ENCODE measurements at regions not wholly inside any gene's neighbourhood (a gene's known extent, or its start where the extent isn't known, plus 50 kb on each side); places are given as distances from the start of the nearest gene placed in this dataset.
"Not testable (repeated sequence)": the region's sequence is repeated elsewhere in the genome, so short reads cannot be mapped to it uniquely, and the experiment has no call there.

- TF ChIP-seq EP300 (IDR thresholded peaks at IDR 0.05), result no peak
- TF ChIP-seq POLR2A (IDR thresholded peaks at IDR 0.05), result no peak
- TF ChIP-seq, protein P1, sequence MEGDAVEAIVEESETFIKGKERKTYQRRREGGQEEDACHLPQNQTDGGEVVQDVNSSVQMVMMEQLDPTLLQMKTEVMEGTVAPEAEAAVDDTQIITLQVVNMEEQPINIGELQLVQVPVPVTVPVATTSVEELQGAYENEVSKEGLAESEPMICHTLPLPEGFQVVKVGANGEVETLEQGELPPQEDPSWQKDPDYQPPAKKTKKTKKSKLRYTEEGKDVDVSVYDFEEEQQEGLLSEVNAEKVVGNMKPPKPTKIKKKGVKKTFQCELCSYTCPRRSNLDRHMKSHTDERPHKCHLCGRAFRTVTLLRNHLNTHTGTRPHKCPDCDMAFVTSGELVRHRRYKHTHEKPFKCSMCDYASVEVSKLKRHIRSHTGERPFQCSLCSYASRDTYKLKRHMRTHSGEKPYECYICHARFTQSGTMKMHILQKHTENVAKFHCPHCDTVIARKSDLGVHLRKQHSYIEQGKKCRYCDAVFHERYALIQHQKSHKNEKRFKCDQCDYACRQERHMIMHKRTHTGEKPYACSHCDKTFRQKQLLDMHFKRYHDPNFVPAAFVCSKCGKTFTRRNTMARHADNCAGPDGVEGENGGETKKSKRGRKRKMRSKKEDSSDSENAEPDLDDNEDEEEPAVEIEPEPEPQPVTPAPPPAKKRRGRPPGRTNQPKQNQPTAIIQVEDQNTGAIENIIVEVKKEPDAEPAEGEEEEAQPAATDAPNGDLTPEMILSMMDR (IDR thresholded peaks at IDR 0.05), result no peak
- WGBS, 2 donors (ENCODE audit: low coverage in 1 of 2), result 36 to 67% methylated on average over 2 to 3 of the region's 4 CpGs
- Histone ChIP-seq H3K4me1 (no peaks in the 10 kb centered on the region), H3K36me3 (no peaks in the 10 kb centered on the region), H3K27ac (no peak overlapping the region), H3K4me3 (no peak overlapping the region), H3K27me3 (no peaks in the 10 kb centered on the region), H3K9me3 (no peaks in the 10 kb centered on the region)
- ATAC-seq, result no peak
Observed at GRCh38 chrX:51215266-51215665, 117.4 kb upstream of the NUDT10 start.

DNA sequence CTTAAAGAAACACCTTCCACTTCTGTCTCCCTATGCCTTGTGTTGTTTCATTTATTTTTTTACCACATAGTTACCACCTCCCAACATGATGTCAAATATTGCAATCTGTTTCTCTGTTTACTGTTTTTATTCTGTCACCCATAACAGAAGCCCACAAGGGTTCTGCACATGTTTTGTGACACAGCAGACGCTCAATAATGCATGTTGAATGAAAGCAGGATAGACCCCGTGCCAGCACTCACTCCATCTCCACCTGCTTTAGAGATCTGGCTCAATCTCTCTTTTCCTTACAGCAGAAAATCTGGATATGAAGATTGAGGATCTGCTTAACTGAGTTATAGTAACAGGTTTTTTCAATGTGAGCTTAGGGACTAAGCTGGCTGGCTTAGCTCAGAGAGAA is 116.8 kb upstream of the NUDT10 start:
- no peaks in the 10 kb centered on the region for H3K9me3 ChIP-seq
- no peaks in the 10 kb centered on the region for H3K27me3 ChIP-seq
- no peak overlapping the region for H3K27ac ChIP-seq
- ATAC-seq, result no peak
- H3K4me3 ChIP-seq, result no peak overlapping the region
- TF ChIP-seq, protein P1 (IDR thresholded peaks at IDR 0.05), result no peak
- TF ChIP-seq POLR2AphosphoS5 (IDR thresholded peaks at IDR 0.05) (no peak), EP300 (IDR thresholded peaks at IDR 0.05) (no peak), POLR2A (IDR thresholded peaks at IDR 0.05) (no peak)
- no peaks in the 10 kb centered on the region for H3K4me1 ChIP-seq
- no peaks in the 10 kb centered on the region for H3K36me3 ChIP-seq
- WGBS, 2 donors (ENCODE audit: low coverage in 1 of 2), result 63% methylated on average over 2 of the region's 2 CpGs; no CpG with 5 or more reads in 1 of the 2 donors

DNA sequence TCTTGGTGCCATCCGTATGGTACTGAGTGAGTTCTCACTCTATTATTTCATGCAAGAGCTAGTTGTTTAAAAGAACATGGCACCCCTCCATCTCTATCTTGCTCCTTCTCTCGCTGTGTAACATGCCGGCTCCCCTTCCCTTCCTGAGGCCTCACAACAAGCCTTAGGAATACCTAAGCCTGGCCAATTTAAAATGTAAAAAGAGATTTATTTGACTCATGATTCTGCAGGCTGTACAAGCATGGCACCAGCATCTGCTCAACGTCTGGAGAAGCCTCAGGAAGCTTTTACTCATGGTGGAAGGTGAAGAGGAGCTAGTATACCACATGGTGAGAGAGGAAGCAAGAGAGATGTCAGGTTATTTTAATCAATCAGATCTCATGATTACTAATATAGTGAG is 90.4 kb upstream of the NUDT10 start:
- Histone ChIP-seq H3K4me1 (no peaks in the 10 kb centered on the region), H3K27me3 (no peaks in the 10 kb centered on the region), H3K4me3 (no peak overlapping the region), H3K9me3 (no peaks in the 10 kb centered on the region), H3K27ac (no peak overlapping the region), H3K36me3 (no peaks in the 10 kb centered on the region)
- ATAC-seq, result no peak
- WGBS, 2 donors (ENCODE audit: low coverage in 1 of 2), result 88% methylated on average over 1 of the region's 4 CpGs; no CpG with 5 or more reads in 1 of the 2 donors
- TF ChIP-seq POLR2A (IDR thresholded peaks at IDR 0.05), result no peak
- TF ChIP-seq EP300 (IDR thresholded peaks at IDR 0.05), result no peak

DNA sequence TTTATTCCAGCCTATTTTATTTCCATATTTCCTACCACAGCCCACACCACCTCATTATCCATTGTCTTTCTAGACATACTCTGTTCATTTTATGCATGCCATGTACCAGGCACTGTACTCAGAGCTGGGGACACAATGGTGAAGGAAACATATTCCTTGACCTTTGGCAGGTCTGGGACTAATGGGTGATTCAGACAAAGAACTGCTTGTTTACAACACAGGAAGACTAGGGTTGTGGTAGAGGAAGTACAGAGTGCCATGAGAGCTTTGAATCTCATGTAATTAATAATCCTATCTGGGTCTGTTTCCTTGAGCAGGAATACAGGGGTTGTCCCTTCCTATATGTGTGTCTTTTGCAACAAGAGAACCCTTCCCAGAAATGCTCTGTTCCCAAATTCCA is 75.1 kb upstream of the NUDT10 start:
- no peak for ATAC-seq

GRCh38 chrX:51262271-51262670 is 70.4 kb upstream of the NUDT10 start:
- WGBS, 2 donors (ENCODE audit: low coverage in 1 of 2), result no CpG with 5 or more reads among the region's 13 CpGs
- not testable (repeated sequence) for H3K4me3 ChIP-seq, H3K27ac ChIP-seq, H3K27me3 ChIP-seq, H3K9me3 ChIP-seq, H3K36me3 ChIP-seq, ATAC-seq, H3K4me1 ChIP-seq

More for the DNA sequence above, 75.1 kb upstream of the NUDT10 start:
- no peak overlapping the region for H3K27ac ChIP-seq
- H3K9me3 ChIP-seq, result no peaks in the 10 kb centered on the region
- no peaks in the 10 kb centered on the region for H3K27me3 ChIP-seq
- no peak overlapping the region for H3K4me3 ChIP-seq
- H3K36me3 ChIP-seq, result no peaks in the 10 kb centered on the region
- TF ChIP-seq POLR2AphosphoS5 (IDR thresholded peaks at IDR 0.05) (no peak), POLR2A (IDR thresholded peaks at IDR 0.05) (no peak), EP300 (IDR thresholded peaks at IDR 0.05) (no peak)
- TF ChIP-seq, protein P1 (IDR thresholded peaks at IDR 0.05), result no peak
- H3K4me1 ChIP-seq, result no peaks in the 10 kb centered on the region

DNA sequence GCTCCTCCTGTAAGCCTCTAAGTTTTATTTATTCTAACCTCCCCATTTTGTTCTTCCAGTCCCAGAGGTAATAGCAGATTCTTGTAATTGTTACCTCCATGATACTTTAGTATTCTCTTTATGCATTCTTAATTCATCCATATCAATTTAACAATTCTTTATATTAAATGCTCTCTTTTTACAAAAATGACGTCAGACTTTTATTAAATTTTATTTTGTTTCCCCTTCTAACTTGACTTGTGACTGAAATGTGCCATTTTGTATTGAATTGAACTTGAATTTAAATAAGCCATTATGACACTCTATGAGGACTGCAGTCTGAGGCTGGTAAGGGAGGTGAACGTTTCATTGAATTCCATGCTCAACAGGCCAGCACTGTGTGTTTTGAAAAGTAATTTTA is 60.0 kb upstream of the NUDT10 start:
- no peak for ATAC-seq
- Histone ChIP-seq H3K4me1 (no peaks in the 10 kb centered on the region), H3K9me3 (no peaks in the 10 kb centered on the region), H3K27me3 (no peaks in the 10 kb centered on the region), H3K4me3 (no peak overlapping the region), H3K27ac (no peak overlapping the region), H3K36me3 (no peaks in the 10 kb centered on the region)
- TF ChIP-seq POLR2A (IDR thresholded peaks at IDR 0.05) (no peak), EP300 (IDR thresholded peaks at IDR 0.05) (no peak), POLR2AphosphoS5 (IDR thresholded peaks at IDR 0.05) (no peak)
- TF ChIP-seq, protein P1 (IDR thresholded peaks at IDR 0.05), result no peak
- 44% methylated on average over 2 of the region's 2 CpGs; no CpG with 5 or more reads in 1 of the 2 donors for WGBS, 2 donors (ENCODE audit: low coverage in 1 of 2)

All from gastroesophageal sphincter (tissue), 4 donors.